ENCODE measurements at regions not wholly inside any gene's neighbourhood (a gene's known extent, or its start where the extent isn't known, plus 50 kb on each side); places are given as distances from the start of the nearest gene placed in this dataset.

- Histone ChIP-seq H3K4me3 (replicated peaks; ENCODE audit: low read depth, low read length) (no peak overlapping the region), H3K27me3 (replicated peaks; ENCODE audit: control insufficient read depth, insufficient read depth, low read length) (no peaks in the 10 kb centered on the region; the same call in none of the 2 replicates), H3K36me3 (ENCODE audit: control insufficient read depth, insufficient read depth, low read length) (no peaks in the 10 kb centered on the region)
- TF ChIP-seq, protein P1, sequence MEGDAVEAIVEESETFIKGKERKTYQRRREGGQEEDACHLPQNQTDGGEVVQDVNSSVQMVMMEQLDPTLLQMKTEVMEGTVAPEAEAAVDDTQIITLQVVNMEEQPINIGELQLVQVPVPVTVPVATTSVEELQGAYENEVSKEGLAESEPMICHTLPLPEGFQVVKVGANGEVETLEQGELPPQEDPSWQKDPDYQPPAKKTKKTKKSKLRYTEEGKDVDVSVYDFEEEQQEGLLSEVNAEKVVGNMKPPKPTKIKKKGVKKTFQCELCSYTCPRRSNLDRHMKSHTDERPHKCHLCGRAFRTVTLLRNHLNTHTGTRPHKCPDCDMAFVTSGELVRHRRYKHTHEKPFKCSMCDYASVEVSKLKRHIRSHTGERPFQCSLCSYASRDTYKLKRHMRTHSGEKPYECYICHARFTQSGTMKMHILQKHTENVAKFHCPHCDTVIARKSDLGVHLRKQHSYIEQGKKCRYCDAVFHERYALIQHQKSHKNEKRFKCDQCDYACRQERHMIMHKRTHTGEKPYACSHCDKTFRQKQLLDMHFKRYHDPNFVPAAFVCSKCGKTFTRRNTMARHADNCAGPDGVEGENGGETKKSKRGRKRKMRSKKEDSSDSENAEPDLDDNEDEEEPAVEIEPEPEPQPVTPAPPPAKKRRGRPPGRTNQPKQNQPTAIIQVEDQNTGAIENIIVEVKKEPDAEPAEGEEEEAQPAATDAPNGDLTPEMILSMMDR (IDR thresholded peaks at IDR 0.05; ENCODE audit: insufficient read depth, low read length, poor library complexity, severe bottlenecking): no peak
- DNase-seq (ENCODE audit: extremely low read depth, insufficient read length): no peak
Observed at GRCh38 chr10:23556727-23557440, 118.0 kb downstream of the OTUD1 start.

GRCh38 chr10:23557777-23558176, 118.9 kb downstream of the OTUD1 start:
- H3K4me3 ChIP-seq (replicated peaks; ENCODE audit: low read depth, low read length): no peak overlapping the region
- no peaks in the 10 kb centered on the region for H3K36me3 ChIP-seq (ENCODE audit: control insufficient read depth, insufficient read depth, low read length)
- DNase-seq (ENCODE audit: extremely low read depth, insufficient read length): no peak
- TF ChIP-seq, protein P1 (IDR thresholded peaks at IDR 0.05; ENCODE audit: insufficient read depth, low read length, poor library complexity, severe bottlenecking): no peak
- no peaks in the 10 kb centered on the region; the same call in none of the 2 replicates for H3K27me3 ChIP-seq (replicated peaks; ENCODE audit: control insufficient read depth, insufficient read depth, low read length)

- Histone ChIP-seq H3K27me3 (replicated peaks; ENCODE audit: control insufficient read depth, insufficient read depth, low read length) (no peaks in the 10 kb centered on the region; the same call in none of the 2 replicates), H3K36me3 (ENCODE audit: control insufficient read depth, insufficient read depth, low read length) (no peaks in the 10 kb centered on the region), H3K4me3 (replicated peaks; ENCODE audit: low read depth, low read length) (no peak overlapping the region)
- no peak for DNase-seq (ENCODE audit: extremely low read depth, insufficient read length)
- TF ChIP-seq, protein P1 (IDR thresholded peaks at IDR 0.05; ENCODE audit: insufficient read depth, low read length, poor library complexity, severe bottlenecking): no peak
Observed at GRCh38 chr10:23558361-23558799, 119.5 kb downstream of the OTUD1 start.

DNA sequence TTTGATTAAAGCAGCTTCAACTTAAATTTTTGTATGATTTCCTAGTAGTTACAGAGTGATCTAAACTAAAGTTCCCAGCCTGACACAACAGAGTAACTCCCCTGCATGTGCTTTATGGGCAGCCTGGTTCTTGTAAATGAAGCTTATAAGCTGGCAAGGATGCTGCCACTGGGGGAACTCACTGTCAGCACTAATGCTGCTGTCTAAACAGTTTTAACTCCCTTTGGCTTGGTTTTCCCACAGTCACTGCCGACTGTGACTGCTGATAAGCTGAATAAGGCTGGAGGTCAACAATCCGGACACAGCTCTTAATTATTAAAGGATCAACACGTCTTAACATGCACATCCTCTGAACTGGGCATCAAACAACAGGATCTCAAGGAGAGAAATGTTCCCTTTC, 130.1 kb downstream of the OTUD1 start:
- no peaks in the 10 kb centered on the region for H3K36me3 ChIP-seq (ENCODE audit: control insufficient read depth, insufficient read depth, low read length)
- H3K27me3 ChIP-seq (replicated peaks; ENCODE audit: control insufficient read depth, insufficient read depth, low read length): no peaks in the 10 kb centered on the region
- no peak for DNase-seq (ENCODE audit: extremely low read depth, insufficient read length)
- TF ChIP-seq, protein P1 (IDR thresholded peaks at IDR 0.05; ENCODE audit: insufficient read depth, low read length, poor library complexity, severe bottlenecking): no peak
- H3K4me3 ChIP-seq (replicated peaks; ENCODE audit: low read depth, low read length): no peak overlapping the region

GRCh38 chr10:23571884-23572283, 133.0 kb downstream of the OTUD1 start:
- TF ChIP-seq, protein P1 (IDR thresholded peaks at IDR 0.05; ENCODE audit: insufficient read depth, low read length, poor library complexity, severe bottlenecking): no peak
- no peaks in the 10 kb centered on the region for H3K36me3 ChIP-seq (ENCODE audit: control insufficient read depth, insufficient read depth, low read length)

More at GRCh38 chr10:23571884-23572283, 133.0 kb downstream of the OTUD1 start:
- no peak for DNase-seq (ENCODE audit: extremely low read depth, insufficient read length)
- no peak overlapping the region for H3K4me3 ChIP-seq (replicated peaks; ENCODE audit: low read depth, low read length)
- no peaks in the 10 kb centered on the region for H3K27me3 ChIP-seq (replicated peaks; ENCODE audit: control insufficient read depth, insufficient read depth, low read length)
